ENCODE measurements at regions not wholly inside any gene's neighbourhood (a gene's known extent, or its start where the extent isn't known, plus 50 kb on each side); places are given as distances from the start of the nearest gene placed in this dataset.

DNA sequence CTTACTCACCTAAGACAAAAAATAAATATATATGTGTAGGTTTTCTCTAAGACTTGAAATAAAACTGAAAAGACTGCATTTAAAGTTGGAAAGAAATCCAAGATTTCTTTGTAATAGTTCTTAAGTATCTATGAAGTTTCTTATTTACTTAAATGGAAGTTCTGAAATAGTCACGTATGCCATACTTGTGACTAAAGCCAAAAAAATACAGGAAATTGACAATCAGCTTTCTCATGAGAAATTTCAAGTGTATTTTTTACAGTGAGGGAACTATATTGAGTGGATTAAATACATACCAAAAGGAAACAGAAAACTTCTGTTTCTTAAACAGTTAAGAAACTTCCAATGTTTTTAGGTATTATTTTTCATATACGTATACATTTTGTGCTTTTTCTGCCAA is 188.1 kb downstream of the DPY19L2 start:
- no peaks in the 10 kb centered on the region for H3K27me3 ChIP-seq (replicated peaks)
- no peak for DNase-seq
- no peak overlapping the region for H3K27ac ChIP-seq
- no peak overlapping the region for H3K4me3 ChIP-seq (ENCODE audit: low read depth, low read length)
- TF ChIP-seq, protein P1, sequence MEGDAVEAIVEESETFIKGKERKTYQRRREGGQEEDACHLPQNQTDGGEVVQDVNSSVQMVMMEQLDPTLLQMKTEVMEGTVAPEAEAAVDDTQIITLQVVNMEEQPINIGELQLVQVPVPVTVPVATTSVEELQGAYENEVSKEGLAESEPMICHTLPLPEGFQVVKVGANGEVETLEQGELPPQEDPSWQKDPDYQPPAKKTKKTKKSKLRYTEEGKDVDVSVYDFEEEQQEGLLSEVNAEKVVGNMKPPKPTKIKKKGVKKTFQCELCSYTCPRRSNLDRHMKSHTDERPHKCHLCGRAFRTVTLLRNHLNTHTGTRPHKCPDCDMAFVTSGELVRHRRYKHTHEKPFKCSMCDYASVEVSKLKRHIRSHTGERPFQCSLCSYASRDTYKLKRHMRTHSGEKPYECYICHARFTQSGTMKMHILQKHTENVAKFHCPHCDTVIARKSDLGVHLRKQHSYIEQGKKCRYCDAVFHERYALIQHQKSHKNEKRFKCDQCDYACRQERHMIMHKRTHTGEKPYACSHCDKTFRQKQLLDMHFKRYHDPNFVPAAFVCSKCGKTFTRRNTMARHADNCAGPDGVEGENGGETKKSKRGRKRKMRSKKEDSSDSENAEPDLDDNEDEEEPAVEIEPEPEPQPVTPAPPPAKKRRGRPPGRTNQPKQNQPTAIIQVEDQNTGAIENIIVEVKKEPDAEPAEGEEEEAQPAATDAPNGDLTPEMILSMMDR (IDR thresholded peaks at IDR 0.05; ENCODE audit: low read depth, low read length, missing control alignments), result no peak
- in situ Hi-C loops (cut with HindIII; ENCODE audit: low pct_ligation_motif_present, low sequenced_read_pairs), result no loop called here
- no peaks in the 10 kb centered on the region for H3K36me3 ChIP-seq (replicated peaks)

DNA sequence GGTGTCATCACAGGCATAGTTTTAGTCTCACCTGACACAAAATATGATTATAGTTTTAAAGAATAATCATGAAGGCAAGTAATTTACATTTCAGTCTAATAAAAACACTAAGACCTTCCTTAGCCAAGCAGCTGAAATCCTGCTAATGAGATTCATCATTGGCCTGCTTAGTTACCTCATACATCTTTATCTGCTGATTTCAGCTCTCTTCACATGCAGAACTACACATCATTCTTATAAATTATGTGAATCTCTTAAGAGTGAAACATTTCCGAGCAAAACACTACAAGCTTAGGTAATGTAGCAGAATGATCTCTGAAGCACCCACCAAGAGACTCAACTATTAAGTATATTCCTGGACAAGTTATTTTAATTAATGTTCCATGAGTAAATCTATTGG is 198.1 kb downstream of the DPY19L2 start:
- no peaks in the 10 kb centered on the region for H3K36me3 ChIP-seq (replicated peaks)
- no peak for DNase-seq
- in situ Hi-C loops (cut with HindIII; ENCODE audit: low pct_ligation_motif_present, low sequenced_read_pairs), result no loop called here
- H3K27me3 ChIP-seq (replicated peaks), result no peaks in the 10 kb centered on the region
- H3K27ac ChIP-seq, result no peak overlapping the region
- TF ChIP-seq, protein P1 (IDR thresholded peaks at IDR 0.05; ENCODE audit: low read depth, low read length, missing control alignments), result no peak
- no peak overlapping the region for H3K4me3 ChIP-seq (ENCODE audit: low read depth, low read length)

DNA sequence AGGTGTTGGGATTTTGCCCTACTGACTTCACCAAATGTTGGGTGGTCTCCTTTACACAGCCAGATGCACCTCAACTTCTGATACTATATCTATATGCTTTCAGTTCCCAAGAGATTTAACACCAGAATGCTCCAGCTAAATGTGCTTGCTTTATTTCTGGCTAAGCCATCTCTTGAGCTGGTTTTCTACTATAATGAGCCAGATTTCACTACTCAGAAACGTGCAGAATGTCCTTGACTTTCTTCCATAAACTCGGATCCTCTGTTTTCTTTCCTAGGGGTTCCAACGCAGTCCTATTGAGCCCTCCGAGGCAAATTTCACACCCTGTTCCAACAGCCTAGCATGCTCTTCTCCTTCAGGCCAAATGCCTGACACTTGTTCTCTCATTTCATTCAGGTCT is 200.3 kb downstream of the DPY19L2 start:
- Histone ChIP-seq H3K27ac (no peak overlapping the region), H3K4me3 (ENCODE audit: low read depth, low read length) (no peak overlapping the region), H3K36me3 (replicated peaks) (no peaks in the 10 kb centered on the region), H3K27me3 (replicated peaks) (no peaks in the 10 kb centered on the region)
- in situ Hi-C loops (cut with HindIII; ENCODE audit: low pct_ligation_motif_present, low sequenced_read_pairs), result no loop called here
- DNase-seq, result no peak
- TF ChIP-seq, protein P1 (IDR thresholded peaks at IDR 0.05; ENCODE audit: low read depth, low read length, missing control alignments), result no peak

DNA sequence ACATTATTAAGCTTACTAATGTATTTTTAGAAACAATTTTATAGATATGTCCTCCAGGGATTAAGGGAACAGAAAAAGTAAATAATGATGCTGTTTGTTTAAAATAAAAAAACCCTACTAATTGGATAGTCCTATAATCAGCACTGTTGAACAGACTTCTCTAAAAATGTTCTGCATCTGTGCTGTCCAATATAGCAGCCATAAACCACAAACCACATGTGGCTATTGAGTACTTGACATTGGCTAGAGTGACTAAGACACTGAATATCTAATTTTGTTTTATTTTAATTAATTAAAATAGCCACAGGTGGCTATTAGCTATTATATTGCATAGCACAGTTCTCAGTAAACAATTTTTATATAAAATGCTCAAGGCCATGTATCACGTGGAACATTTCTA is 210.4 kb downstream of the DPY19L2 start:
- no peaks in the 10 kb centered on the region for H3K36me3 ChIP-seq (replicated peaks)
- in situ Hi-C loops (cut with HindIII; ENCODE audit: low pct_ligation_motif_present, low sequenced_read_pairs), result no loop called here
- H3K27ac ChIP-seq, result no peak overlapping the region
- TF ChIP-seq, protein P1 (IDR thresholded peaks at IDR 0.05; ENCODE audit: low read depth, low read length, missing control alignments), result no peak
- H3K4me3 ChIP-seq (ENCODE audit: low read depth, low read length), result no peak overlapping the region
- no peak for DNase-seq
- no peaks in the 10 kb centered on the region for H3K27me3 ChIP-seq (replicated peaks)

DNA sequence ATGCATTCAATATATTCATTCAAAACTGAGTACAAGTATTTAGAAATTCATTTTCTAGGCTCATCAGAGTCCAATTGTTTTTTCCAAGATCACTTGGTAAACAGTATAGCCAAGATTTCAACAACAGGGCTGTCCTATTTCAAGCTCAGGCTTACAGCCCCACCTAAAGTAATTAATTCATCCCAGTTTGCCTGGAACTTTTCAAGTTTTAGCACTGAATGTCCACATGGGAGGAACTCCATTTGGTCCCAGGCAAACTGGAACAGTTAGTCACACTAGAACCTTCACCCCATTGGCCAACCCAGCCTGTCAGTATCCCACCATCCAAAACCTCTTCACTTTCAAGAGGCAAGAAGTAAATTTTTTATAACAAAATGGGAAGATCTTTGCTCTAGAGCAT is 210.9 kb downstream of the DPY19L2 start:
- Histone ChIP-seq H3K27ac (no peak overlapping the region), H3K36me3 (replicated peaks) (no peaks in the 10 kb centered on the region), H3K27me3 (replicated peaks) (no peaks in the 10 kb centered on the region), H3K4me3 (ENCODE audit: low read depth, low read length) (no peak overlapping the region)
- no peak for DNase-seq
- in situ Hi-C loops (cut with HindIII; ENCODE audit: low pct_ligation_motif_present, low sequenced_read_pairs), result no loop called here
- TF ChIP-seq, protein P1 (IDR thresholded peaks at IDR 0.05; ENCODE audit: low read depth, low read length, missing control alignments), result no peak

DNA sequence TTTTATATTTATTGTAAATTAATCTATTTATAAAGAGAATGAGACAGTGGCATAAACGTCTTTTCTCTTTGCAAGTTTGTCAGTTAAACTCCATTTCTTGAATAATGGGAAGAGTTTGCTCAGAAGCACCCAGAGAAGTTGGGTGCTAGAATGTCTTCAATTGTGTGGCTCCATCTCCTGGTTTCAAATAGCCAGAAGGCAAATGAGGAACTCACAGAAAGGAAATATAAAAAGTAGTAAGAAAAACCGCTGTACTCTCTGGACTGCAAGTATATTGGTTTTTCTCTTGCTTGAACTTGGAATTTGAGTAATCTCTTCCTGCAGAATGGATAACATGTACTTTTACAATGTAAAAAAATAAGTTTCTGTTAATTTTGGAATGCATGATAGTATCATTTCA is 217.5 kb downstream of the DPY19L2 start:
- H3K27me3 ChIP-seq (replicated peaks), result no peaks in the 10 kb centered on the region
- no peak overlapping the region for H3K27ac ChIP-seq
- no peak overlapping the region for H3K4me3 ChIP-seq (ENCODE audit: low read depth, low read length)
- no peaks in the 10 kb centered on the region for H3K36me3 ChIP-seq (replicated peaks)
- in situ Hi-C loops (cut with HindIII; ENCODE audit: low pct_ligation_motif_present, low sequenced_read_pairs), result no loop called here
- no peak for DNase-seq
- TF ChIP-seq, protein P1 (IDR thresholded peaks at IDR 0.05; ENCODE audit: low read depth, low read length, missing control alignments), result no peak

Data from brain microvascular endothelial cell (primary cell).